Osteoblast (primary cell): ENCODE measurements at regions not wholly inside any gene's neighbourhood (a gene's known extent, or its start where the extent isn't known, plus 50 kb on each side); places are given as distances from the start of the nearest gene placed in this dataset.

ENCODE experiments used
- DNase-seq: peaks from one replicate; pipeline ENCODE4 v3.0.0; 2011; ENCODE audit warnings: low spot score, mixed read lengths; ENCODE audit not compliant: insufficient read length; ENCODE audit errors: missing footprints
- H2AFZ ChIP-seq: 2 replicates; pipeline ENCODE4 v1.6.0; 2011; ENCODE audit warnings: mild to moderate bottlenecking, low read length
- H3K27ac ChIP-seq: 2 replicates; pipeline ENCODE4 v1.5.1; 2011; ENCODE audit warnings: mild to moderate bottlenecking, low read depth, low read length, moderate library complexity
- H3K27me3 ChIP-seq: 2 replicates; pipeline ENCODE4 v1.6.0; 2012; ENCODE audit warnings: mild to moderate bottlenecking, control low read depth, inconsistent platforms, low read length, moderate library complexity; ENCODE audit not compliant: insufficient read depth
- H3K36me3 ChIP-seq: 2 replicates; pipeline ENCODE4 v1.5.1; 2011; ENCODE audit warnings: mild to moderate bottlenecking, low read length, control low read depth, moderate library complexity; ENCODE audit not compliant: insufficient read depth
- H3K4me1 ChIP-seq: 2 replicates; pipeline ENCODE4 v1.5.1; 2011; ENCODE audit warnings: mild to moderate bottlenecking, low read length, control low read depth, moderate library complexity; ENCODE audit not compliant: insufficient read depth
- H3K4me2 ChIP-seq: 2 replicates; pipeline ENCODE4 v1.6.0; 2011; ENCODE audit warnings: mild to moderate bottlenecking, low read length; ENCODE audit not compliant: insufficient read depth
- H3K4me3 ChIP-seq: fragments of 200-600 bp; sonication (generic); 3 replicates; pipeline ENCODE4 v1.5.1; 2012; ENCODE audit warnings: mild to moderate bottlenecking, low read length, inconsistent platforms; ENCODE audit not compliant: insufficient read depth
- H3K79me2 ChIP-seq: 2 replicates; pipeline ENCODE4 v1.6.0; 2012; ENCODE audit warnings: mild to moderate bottlenecking, low read length, control low read depth, inconsistent platforms; ENCODE audit not compliant: insufficient read depth
- H3K9me3 ChIP-seq: 2 replicates; pipeline ENCODE4 v1.5.1; 2011; ENCODE audit warnings: low read depth, low read length, control low read depth
- H4K20me1 ChIP-seq: 2 replicates; pipeline ENCODE4 v1.6.0; 2012; ENCODE audit warnings: mild to moderate bottlenecking, low read length, control low read depth; ENCODE audit not compliant: insufficient read depth
- TF ChIP-seq, protein P1 (sequence below): IDR thresholded peaks from 2 replicates; pipeline ENCODE4 v1.5.1; 2011; ENCODE audit warnings: mild to moderate bottlenecking, low read depth, low read length, moderate library complexity; ENCODE audit errors: extremely low read depth

GRCh38 chr13:44049081-44049945 is 169.6 kb downstream of the LACC1 start:
- Histone ChIP-seq H2AFZ (no peak overlapping the region), H3K4me1 (peaks cover 13% of the 10 kb centered on the region), H3K27me3 (peaks cover 23% of the 10 kb centered on the region), H3K27ac (no peak overlapping the region), H3K4me3 (no peak overlapping the region), H3K9me3 (no peaks in the 10 kb centered on the region), H4K20me1 (no peaks in the 10 kb centered on the region), H3K79me2 (no peaks in the 10 kb centered on the region), H3K4me2 (no peak overlapping the region), H3K36me3 (no peaks in the 10 kb centered on the region)
- TF ChIP-seq, protein P1, sequence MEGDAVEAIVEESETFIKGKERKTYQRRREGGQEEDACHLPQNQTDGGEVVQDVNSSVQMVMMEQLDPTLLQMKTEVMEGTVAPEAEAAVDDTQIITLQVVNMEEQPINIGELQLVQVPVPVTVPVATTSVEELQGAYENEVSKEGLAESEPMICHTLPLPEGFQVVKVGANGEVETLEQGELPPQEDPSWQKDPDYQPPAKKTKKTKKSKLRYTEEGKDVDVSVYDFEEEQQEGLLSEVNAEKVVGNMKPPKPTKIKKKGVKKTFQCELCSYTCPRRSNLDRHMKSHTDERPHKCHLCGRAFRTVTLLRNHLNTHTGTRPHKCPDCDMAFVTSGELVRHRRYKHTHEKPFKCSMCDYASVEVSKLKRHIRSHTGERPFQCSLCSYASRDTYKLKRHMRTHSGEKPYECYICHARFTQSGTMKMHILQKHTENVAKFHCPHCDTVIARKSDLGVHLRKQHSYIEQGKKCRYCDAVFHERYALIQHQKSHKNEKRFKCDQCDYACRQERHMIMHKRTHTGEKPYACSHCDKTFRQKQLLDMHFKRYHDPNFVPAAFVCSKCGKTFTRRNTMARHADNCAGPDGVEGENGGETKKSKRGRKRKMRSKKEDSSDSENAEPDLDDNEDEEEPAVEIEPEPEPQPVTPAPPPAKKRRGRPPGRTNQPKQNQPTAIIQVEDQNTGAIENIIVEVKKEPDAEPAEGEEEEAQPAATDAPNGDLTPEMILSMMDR, result no peak
- no peak for DNase-seq

DNA sequence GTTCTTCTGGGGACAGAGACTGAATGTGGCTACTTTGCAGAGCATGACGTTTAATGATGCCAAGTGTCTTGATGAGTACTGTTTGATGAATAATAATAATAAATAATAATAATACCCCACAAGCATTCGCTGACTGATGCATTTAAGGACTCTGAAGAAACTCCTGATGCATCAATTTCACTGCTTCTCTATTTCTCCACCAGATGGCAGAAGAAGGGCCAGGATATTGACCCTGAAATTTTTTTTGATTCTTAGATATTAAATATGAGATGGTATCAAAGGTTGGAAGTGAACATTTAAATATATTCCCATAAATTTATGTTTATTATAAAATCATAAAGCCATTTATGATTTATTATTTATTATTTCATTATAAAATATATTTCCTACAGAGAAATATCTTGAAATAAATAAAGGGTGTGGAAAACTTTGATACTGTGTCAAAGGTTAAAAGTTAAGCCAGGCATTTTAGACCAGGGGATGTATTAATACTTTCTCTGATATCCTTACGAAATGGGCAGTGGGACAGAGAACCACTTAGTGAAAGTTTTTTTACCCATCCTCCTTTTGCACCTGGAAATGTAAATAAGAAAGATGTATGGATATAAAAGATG is 170.9 kb downstream of the LACC1 start:
- DNase-seq, result no peak
- no peak overlapping the region for H3K27ac ChIP-seq

DNA sequence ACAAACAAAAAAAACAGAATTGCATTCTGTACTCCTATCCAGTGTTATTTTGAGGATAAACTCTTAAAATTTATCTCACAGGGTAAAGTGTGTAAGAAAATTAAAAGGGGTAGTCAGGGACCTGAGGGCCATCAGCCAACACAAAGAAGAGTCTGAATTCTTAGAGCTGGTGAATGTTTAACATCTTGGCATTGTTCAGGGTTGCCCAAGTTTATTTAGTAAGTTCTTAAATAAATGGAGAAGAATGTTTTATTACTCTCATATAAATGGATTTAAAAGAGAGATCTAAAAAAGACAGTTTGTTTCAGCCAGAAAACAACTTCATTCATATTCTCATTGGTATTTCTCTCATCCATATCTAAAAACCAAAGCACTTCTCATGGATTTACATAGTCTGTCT is 171.7 kb downstream of the LACC1 start:
- no peak overlapping the region for H2AFZ ChIP-seq
- no peak overlapping the region for H3K4me2 ChIP-seq
- no peaks in the 10 kb centered on the region for H3K9me3 ChIP-seq
- no peak for DNase-seq
- TF ChIP-seq, protein P1, result no peak
- H4K20me1 ChIP-seq, result no peaks in the 10 kb centered on the region
- peaks cover 13% of the 10 kb centered on the region for H3K4me1 ChIP-seq
- H3K79me2 ChIP-seq, result no peaks in the 10 kb centered on the region
- H3K27ac ChIP-seq, result peak overlapping the region; percentile 19
- no peaks in the 10 kb centered on the region for H3K36me3 ChIP-seq
- no peak overlapping the region for H3K4me3 ChIP-seq
- peaks cover 13% of the 10 kb centered on the region for H3K27me3 ChIP-seq

More for the DNA sequence above, 170.9 kb downstream of the LACC1 start:
- peaks cover 18% of the 10 kb centered on the region for H3K27me3 ChIP-seq
- H3K4me1 ChIP-seq, result peaks cover 13% of the 10 kb centered on the region
- H3K36me3 ChIP-seq, result no peaks in the 10 kb centered on the region
- no peak overlapping the region for H3K4me3 ChIP-seq
- TF ChIP-seq, protein P1, result peak; percentile 76
- no peaks in the 10 kb centered on the region for H4K20me1 ChIP-seq
- H3K9me3 ChIP-seq, result no peaks in the 10 kb centered on the region
- H3K4me2 ChIP-seq, result no peak overlapping the region
- H2AFZ ChIP-seq, result no peak overlapping the region
- H3K79me2 ChIP-seq, result no peaks in the 10 kb centered on the region
